Esophagus squamous epithelium (tissue), 5 donors: ENCODE measurements at regions not wholly inside any gene's neighbourhood (a gene's known extent, or its start where the extent isn't known, plus 50 kb on each side); places are given as distances from the start of the nearest gene placed in this dataset.

Experiments used
- DNase-seq: peaks from one replicate; lab custom pipeline; 2025; lab: John Stamatoyannopoulos, UW
- H3K27ac ChIP-seq, 4 donors: fragments of 200-600 bp; sonication (generic); one replicate each; pipeline ENCODE4 v1.5.1; 2016 to 2019; ENCODE audit warnings: mild to moderate bottlenecking in 1 of 4
- H3K27me3 ChIP-seq, 4 donors: fragments of 200-600 bp; sonication (generic); 1 replicate in 3 of 4; 2 replicates in 1 of 4; pipeline versions ENCODE4 v1.5.1 to v1.6.0; 2017 to 2021; ENCODE audit warnings: antibody characterized with exemption in 1 of 4
- H3K36me3 ChIP-seq, 3 donors: fragments of 200-600 bp; sonication (generic); one replicate each; pipeline ENCODE4 v1.5.1; 2016 to 2019
- H3K4me1 ChIP-seq, 3 donors: fragments of 200-600 bp; sonication (generic); one replicate each; pipeline ENCODE4 v1.5.1; 2017 to 2019
- H3K4me3 ChIP-seq, 4 donors: fragments of 200-600 bp; sonication (generic); 1 replicate in 3 of 4; 2 replicates in 1 of 4; pipeline ENCODE4 v1.5.1; 2016 to 2019; ENCODE audit warnings: mild to moderate bottlenecking in 2 of 4, moderate library complexity in 1 of 4
- H3K9me3 ChIP-seq, 3 donors: fragments of 200-600 bp; sonication (generic); one replicate each; pipeline ENCODE4 v1.5.1; 2016 to 2019
- CTCF ChIP-seq, 6 experiments: fragments of 450-650 bp in 4 of 6; fragments of 200-600 bp in 2 of 6; sonication (generic) in 2 of 6; IDR thresholded peaks; one replicate each; pipeline ENCODE4 v1.5.1; 2016 to 2019; ENCODE audit warnings: antibody characterized with exemption in 6 of 6, mild to moderate bottlenecking in 4 of 6, moderate library complexity in 4 of 6
- POLR2A ChIP-seq, 4 donors: fragments of 450-650 bp; IDR thresholded peaks; one replicate each; pipeline ENCODE4 v1.6.1; 2017; ENCODE audit warnings: antibody characterized with exemption in 4 of 4, mild to moderate bottlenecking in 4 of 4, moderate library complexity in 3 of 4
- WGBS, 2 donors: methylation state at CpG; one replicate each; pipeline ENCODE4 v1.1.5; 2018; 5-methylcytosine and 5-hydroxymethylcytosine counted together
- intact Hi-C: fragments of 100-400 bp; cut with DNase I; formaldehyde crosslinking; loops from one replicate; pipeline ENCODE4 v1.15.0; 2022
- donor health status: DM: yes; HTN: yes; CAD: no.

GRCh38 chr1:230009611-230010313 lies 57.3 kb upstream of the GALNT2 start:
- Histone ChIP-seq H3K36me3 (no peaks in the 10 kb centered on the region), H3K4me3 (no peak overlapping the region), H3K9me3 (no peaks in the 10 kb centered on the region), H3K27ac (no peak overlapping the region), H3K27me3 (peaks cover 0 to 5% (median 0%) of the 10 kb centered on the region in 4 donors), H3K4me1 (peaks cover 0 to 4% (median 0%) of the 10 kb centered on the region in 3 donors)
- intact Hi-C loops = no loop called here
- WGBS, 2 donors = 90 to 91% methylated on average over 6 to 7 of the region's 7 CpGs
- TF ChIP-seq CTCF (IDR thresholded peaks at IDR 0.05) (no peak), POLR2A (IDR thresholded peaks at IDR 0.05) (no peak)
- DNase-seq = no peak

- H3K9me3 ChIP-seq = no peaks in the 10 kb centered on the region
- H3K4me1 ChIP-seq = peaks cover 0 to 4% (median 0%) of the 10 kb centered on the region in 3 donors
- TF ChIP-seq POLR2A (IDR thresholded peaks at IDR 0.05) = no peak
- DNase-seq = no peak
- no peaks in the 10 kb centered on the region for H3K36me3 ChIP-seq
- no peak overlapping the region for H3K4me3 ChIP-seq
- no peak overlapping the region for H3K27ac ChIP-seq
- intact Hi-C loops = no loop called here
- H3K27me3 ChIP-seq = peaks cover 0 to 5% (median 0%) of the 10 kb centered on the region in 4 donors
- WGBS, 2 donors = 64 to 69% methylated on average over 7 of the region's 7 CpGs
These were observed 56.3 kb upstream of the GALNT2 start for GRCh38 chr1:230010603-230011332.

GRCh38 chr1:230011333-230012092 lies 55.5 kb upstream of the GALNT2 start:
- TF ChIP-seq POLR2A (IDR thresholded peaks at IDR 0.05) = no peak
- no peak for TF ChIP-seq CTCF (IDR thresholded peaks at IDR 0.05)
- WGBS, 2 donors = 69 to 80% methylated on average over 4 to 6 of the region's 6 CpGs
- intact Hi-C loops = no loop called here
- Histone ChIP-seq H3K4me3 (no peak overlapping the region), H3K4me1 (peaks cover 0 to 4% (median 0%) of the 10 kb centered on the region in 3 donors), H3K27me3 (peaks cover 0 to under 1% (median 0%) of the 10 kb centered on the region in 4 donors), H3K27ac (no peak overlapping the region), H3K36me3 (no peaks in the 10 kb centered on the region), H3K9me3 (no peaks in the 10 kb centered on the region)
- DNase-seq = no peak

- DNase-seq = no peak
- H3K36me3 ChIP-seq = no peaks in the 10 kb centered on the region
- H3K4me3 ChIP-seq = no peak overlapping the region
- no peak for TF ChIP-seq POLR2A (IDR thresholded peaks at IDR 0.05)
- TF ChIP-seq CTCF (IDR thresholded peaks at IDR 0.05) = no peak
- intact Hi-C loops = no loop called here
- H3K4me1 ChIP-seq = peaks cover 0 to 4% (median 0%) of the 10 kb centered on the region in 3 donors
- H3K27me3 ChIP-seq = no peaks in the 10 kb centered on the region
- H3K9me3 ChIP-seq = no peaks in the 10 kb centered on the region
- H3K27ac ChIP-seq = no peak overlapping the region
These were observed 55.0 kb upstream of the GALNT2 start for GRCh38 chr1:230012093-230012393.

- H3K4me1 ChIP-seq = peaks cover 0 to 4% (median 0%) of the 10 kb centered on the region in 3 donors
- H3K36me3 ChIP-seq = no peaks in the 10 kb centered on the region
- no peaks in the 10 kb centered on the region for H3K9me3 ChIP-seq
- H3K27ac ChIP-seq = no peak overlapping the region
- WGBS, 2 donors = 88 to 90% methylated on average over 4 to 5 of the region's 5 CpGs
- no peak for DNase-seq
- intact Hi-C loops = no loop called here
- TF ChIP-seq POLR2A (IDR thresholded peaks at IDR 0.05) (no peak), CTCF (IDR thresholded peaks at IDR 0.05) (no peak)
- H3K4me3 ChIP-seq = no peak overlapping the region
- H3K27me3 ChIP-seq = no peaks in the 10 kb centered on the region
These were observed 54.3 kb upstream of the GALNT2 start for GRCh38 chr1:230012741-230013140.
